Erythroblast (primary cell): ENCODE measurements at regions not wholly inside any gene's neighbourhood (a gene's known extent, or its start where the extent isn't known, plus 50 kb on each side); places are given as distances from the start of the nearest gene placed in this dataset.

Experiments used
- GATA1 ChIP-seq: IDR thresholded peaks from 2 replicates; pipeline ENCODE4 v1.6.1; 2011; ENCODE audit warnings: low read depth, mild to moderate bottlenecking, control low read depth, low read length, moderate library complexity
- POLR2A ChIP-seq: IDR thresholded peaks from 2 replicates; pipeline ENCODE4 v1.6.1; 2011; ENCODE audit warnings: mild to moderate bottlenecking, low read length

DNA sequence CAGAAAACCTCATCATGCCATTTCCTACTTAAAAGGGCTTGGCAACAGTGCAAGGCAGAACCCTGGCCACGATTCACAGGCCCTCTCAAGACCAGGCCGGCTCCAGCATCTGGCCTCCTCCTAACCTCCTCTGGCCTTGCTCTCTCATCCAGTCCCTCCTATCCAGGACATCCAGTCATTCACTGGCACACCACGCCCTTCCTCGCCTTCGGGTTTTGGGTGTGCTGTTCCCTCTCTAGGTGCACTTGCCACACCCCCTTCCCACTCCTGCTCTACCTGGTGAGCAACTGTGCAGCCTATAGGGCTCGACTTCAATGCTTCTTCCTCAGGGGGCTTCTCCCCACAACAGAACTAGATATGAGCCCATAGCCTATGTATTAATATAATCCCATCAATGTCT is 317.1 kb downstream of the ARRDC4 start:
- TF ChIP-seq POLR2A (no peak), GATA1 (no peak)
